Glomerular visceral epithelial cell (primary cell): ENCODE measurements at regions not wholly inside any gene's neighbourhood (a gene's known extent, or its start where the extent isn't known, plus 50 kb on each side); places are given as distances from the start of the nearest gene placed in this dataset.
"Not testable (repeated sequence)": the region's sequence is repeated elsewhere in the genome, so short reads cannot be mapped to it uniquely, and the experiment has no call there.

Experiments
- DNase-seq: peaks from one replicate; pipeline ENCODE4 v3.0.0-alpha.2; 2016; ENCODE audit errors: extremely low spot score

DNA sequence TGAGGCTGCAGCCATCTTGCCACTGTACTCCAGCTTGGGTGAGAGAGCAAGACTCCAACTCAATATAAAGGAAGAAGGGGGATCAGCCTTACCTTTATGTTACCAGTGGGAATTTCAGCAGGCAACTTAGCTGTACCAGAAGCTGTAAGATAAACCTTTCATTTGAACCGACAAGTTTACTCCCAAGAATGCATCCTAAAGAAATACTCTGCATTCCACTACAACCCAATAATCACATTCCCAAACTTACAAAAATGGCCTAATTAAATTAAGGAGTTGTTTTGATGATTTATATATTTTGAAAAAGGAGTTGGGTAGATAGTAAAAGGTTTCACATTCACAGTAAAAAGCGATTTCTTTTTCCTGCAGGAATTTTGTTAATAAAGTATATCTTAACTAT, 241.4 kb downstream of the TTC8 start:
- no peak for DNase-seq

DNA sequence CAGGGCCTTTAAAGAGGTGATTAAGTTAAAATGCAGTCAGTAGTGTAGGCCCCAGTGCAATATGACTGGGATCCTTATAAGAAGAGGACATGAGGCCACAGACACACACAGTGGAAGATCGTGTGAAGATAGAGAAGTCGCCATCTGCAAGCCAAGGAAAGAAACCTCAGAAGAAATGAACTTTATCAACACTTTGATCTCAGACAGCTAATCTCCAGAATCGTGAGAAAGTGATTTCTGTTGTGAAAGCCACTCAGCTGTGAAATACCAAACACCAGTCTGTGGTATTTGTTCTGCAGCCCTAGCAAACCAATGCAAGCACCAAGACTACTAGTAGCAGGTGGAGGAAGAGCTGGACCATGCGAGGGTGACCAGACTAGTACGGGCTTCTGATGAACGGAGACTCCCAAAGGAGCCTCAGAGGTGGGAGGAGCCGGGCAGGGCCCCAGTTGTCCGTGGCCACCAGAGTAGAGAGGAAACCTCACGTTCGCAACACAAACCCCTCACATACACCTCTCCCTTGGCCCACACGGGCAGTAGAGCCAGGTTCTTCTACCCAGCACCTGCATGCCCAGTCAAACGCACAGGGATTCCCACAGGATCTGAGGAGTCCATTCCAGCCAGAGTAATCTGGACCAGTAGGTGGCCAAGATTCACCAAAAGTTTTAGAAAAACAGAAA, 243.0 kb downstream of the TTC8 start:
- DNase-seq: no peak

DNA sequence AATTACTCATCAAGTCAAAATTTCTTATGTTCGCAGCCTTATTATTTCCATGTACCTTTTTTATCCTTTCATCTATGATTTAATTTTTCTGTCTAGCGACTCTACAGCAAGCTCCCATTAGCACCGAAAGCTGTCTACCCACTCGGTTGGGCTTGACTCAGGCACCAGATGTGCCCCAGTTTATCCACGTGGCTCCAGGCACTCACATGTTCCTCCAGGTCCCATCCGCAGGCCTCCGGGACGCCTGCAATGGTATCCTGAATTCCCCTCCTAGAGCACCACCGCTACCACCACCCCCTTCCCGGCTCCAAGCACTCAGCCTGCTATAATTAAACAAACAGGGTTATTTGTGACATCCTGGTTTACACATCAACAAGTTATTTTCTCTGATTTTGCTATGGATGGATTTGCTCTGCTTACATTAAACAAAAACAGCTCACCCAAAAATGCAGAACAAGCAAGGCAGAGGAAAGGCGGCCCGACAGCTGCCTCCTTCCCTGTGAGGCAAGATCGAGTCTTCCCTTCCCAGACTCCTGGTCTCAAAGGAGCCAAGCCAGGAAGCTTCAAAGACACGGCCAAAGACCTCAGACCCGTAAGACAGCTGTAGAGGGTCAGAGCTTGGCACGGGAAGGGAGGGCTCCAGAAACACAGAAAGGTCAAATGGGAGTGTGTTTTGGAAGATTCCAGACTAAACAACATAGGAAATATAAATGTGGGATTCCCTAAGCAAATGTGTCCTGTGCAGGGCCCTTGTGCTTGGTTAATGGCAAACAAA, 253.8 kb downstream of the TTC8 start:
- no peak for DNase-seq

DNA sequence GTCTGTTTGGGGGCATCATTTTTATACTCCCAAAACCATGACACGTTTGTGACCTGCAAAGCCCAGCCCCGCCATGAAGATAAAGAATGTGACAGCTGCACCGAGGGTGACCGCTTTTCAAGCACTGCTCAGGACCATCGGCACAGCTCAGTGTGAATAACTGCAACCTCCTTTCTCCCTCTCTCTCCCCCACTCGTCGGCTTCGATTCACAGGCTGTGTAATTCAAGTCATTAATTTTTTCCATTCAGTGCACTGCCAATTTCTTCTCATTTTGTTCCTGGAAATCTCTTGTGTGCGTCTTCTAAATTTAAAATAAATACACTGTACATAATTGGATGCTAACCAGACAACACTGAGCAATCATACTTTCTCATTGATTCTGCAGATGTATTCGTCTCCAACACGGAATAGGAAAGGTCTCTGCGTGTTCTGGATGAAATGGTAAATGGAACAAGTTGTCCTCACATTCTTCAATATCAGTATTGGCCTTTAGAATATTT, 260.8 kb downstream of the TTC8 start:
- no peak for DNase-seq

DNA sequence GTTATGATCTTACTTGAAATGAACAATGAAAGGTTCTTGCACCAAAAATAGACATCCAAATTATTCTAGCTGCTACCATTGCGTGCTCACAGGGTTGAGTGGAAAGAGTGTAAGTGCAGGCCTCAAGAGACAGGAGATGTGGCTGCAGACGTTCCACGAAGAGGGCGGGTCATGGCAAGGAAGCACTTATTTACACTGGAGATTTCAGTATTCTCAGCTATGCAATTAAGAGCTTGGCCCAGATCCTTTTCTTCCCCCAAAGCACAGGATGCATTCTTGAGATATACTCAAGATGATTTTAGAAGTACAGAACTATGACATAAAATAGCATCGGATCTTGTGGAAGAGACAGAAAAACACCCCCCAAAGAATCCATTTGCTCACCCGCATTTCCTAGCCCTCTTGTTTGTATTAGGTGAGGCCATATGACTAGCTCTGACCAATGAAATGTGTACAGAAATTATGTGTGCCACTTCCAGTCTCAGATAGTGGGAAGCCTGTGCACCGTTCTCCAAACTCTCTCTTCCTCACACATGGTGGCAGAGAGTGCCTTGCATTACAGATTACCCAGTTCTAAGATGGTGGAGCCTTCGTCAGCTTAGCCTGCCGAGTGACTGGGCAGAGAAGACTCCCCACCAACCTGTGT, 261.4 kb downstream of the TTC8 start:
- DNase-seq: no peak

DNA sequence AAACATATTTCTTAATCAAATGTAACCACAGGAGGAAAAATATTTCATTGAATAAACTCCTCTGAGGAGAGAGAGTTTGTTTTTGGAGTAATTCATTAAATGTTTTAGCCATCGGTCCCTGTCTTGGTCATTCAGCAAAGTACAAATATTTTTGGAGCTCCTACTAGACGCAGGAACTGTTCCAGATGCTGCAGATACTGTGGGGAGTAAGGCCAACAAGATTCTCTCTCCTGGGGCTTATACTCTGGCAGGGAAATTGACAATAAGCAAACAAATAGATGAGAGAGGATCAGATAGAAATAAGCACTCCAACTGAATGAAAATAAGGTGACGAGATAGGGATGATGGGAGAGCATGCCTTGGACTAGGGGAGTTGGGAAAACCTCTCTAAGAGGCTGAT, 264.1 kb downstream of the TTC8 start:
- DNase-seq: no peak

DNA sequence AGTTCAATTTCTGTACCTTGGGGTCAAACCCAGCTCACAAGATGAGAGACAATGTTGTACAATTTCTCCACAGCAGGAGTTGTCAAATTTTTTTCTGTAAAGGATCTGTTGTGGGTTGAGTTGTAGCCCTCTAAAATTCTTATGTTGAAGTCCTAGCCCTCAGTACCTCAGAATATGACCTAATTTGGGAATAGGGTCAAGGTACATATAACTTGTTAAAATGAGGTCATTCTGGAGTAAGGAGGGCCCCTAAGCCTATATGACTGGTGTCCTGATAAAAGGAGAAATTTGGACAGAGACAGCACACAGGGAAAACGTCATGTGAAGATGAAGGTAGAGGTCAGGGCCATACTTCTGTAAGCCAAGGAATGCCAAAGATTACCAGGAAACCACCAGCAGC, 264.9 kb downstream of the TTC8 start:
- no peak for DNase-seq

DNA sequence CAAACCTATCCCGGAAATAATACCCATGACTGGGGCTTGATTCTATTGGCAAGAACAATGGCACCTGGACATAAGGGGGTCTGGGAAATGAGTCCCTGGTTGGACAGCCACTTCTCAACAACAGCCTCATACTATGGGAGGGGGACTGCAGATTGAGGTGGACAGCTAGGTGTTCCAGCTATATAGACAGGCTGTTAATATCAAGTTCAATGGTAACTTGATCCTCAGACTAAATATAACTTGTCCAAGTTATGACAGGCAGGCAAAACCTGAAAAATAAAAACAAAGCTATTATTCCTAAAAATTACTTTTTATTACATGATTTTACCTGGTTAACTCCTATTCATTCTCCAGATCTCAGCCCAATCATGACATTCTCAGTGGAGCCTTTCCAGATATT, 267.3 kb downstream of the TTC8 start:
- DNase-seq: no peak

DNA sequence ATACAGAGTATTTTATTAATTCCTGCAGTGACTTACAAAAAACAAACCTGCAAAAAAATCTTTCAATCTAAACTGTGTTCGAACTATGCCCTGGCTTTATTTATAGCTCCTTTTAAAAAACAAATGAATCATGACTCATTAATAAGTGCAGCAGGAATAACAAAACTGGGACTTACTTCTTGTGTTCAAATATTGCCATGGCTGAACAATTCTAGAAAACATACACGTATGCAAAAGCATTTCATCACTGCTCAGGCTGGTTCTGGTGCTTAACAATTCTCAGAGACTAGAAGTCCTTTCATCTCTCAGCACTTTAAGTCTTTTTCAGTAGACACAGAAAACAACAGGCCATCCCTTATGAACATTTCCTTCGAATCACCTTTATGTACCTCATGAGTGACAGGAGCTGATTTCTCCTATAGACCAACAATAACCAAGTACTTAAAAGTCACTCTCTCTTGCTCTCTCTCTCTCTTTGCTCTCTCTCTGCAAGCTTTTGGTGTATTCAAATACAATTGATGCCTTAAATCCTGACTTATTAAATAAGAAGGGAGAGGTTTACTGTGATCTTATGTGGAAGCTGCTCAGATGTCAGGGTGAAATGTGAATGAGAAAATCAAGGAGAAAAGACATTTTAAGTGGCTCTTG, 268.8 kb downstream of the TTC8 start:
- DNase-seq: no peak

DNA sequence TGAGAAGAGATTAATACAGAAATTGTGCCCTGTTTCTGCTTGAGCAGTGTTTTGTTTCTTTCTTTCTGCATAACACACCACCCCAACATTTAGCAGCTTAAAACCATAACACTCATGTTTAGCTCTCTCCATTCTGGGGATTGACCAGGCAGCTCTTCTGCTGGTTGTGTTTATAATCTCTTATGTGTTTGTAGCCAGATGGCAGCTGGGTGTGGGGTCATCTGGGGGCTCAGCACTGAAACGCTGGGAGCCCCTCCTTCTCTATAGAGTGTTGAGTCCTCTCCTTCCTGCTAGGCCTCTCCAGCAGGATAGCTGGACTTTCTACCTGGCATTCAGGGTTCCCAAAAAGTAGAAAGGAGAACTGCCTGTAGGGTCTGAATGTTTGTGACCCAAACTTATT, 270.6 kb downstream of the TTC8 start:
- no peak for DNase-seq

DNA sequence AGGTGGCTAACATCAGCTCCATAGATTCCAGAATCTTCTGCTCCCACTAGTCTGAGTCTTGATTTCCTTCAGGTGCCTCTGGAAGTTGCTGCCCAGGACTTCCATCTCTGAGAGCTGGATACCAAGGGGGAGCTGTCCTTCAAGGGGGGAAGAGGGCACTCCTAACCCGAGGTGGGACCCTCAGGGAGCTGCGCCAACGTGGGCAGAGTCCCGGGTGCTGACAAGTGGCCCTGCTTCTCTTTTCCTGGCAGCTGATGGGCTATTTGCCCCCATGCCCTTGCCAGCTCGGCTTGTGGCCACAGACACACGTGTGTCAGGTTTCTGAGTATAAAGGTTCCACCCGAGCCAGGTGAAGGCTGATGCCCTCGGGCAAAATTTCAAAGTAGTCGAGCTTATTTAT, 272.5 kb downstream of the TTC8 start:
- DNase-seq: no peak

DNA sequence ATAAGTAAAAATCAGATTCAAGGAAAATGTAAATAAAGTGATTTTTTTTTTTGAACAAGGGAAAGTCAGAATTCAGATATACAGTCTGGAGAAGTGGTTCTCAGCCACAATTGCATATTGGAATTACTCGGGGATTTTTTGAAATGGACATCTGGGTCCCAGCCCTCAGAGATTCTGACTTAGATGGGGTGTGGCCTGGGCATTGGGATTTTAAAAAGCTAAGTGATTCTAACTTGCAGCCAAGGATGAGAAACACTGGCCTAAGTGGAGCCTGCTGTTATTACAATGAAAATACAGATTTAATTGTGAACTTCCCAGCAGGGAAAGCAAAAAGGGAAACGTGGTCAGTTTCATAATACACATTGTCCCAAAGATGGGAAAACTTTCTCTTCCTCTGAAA, 273.8 kb downstream of the TTC8 start:
- no peak for DNase-seq

DNA sequence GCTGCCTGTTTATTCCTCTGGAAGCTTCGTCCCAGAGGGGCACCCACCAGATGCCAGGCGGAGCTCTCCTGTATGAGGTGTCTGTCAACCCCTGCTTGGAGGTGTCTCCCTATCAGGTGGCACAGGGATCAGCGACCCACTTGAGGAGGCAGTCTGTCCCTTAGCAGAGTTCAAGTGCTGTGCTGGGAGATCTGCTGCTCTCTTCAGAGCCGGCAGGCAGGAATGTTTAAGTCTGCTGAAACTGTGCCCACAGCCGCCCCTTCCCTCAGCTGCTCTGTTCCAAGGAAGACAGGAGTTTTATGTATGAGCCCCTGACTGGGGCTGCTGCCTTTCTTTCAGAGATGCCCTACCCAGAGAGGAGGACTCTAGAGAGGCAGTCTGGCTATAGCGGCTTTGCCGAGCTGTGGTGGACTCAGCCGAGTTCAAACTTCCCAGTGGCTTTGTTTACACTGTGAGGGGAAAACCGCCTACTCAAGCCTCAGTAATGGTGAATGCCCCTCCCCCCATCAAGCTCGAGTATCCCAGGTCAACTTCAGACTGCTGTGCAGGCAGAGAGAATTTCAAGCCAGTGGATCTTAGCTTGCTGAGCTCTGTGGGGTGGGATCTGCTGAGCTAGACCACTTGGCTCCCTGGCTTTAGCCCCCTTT, 279.8 kb downstream of the TTC8 start:
- DNase-seq: not testable (repeated sequence)

DNA sequence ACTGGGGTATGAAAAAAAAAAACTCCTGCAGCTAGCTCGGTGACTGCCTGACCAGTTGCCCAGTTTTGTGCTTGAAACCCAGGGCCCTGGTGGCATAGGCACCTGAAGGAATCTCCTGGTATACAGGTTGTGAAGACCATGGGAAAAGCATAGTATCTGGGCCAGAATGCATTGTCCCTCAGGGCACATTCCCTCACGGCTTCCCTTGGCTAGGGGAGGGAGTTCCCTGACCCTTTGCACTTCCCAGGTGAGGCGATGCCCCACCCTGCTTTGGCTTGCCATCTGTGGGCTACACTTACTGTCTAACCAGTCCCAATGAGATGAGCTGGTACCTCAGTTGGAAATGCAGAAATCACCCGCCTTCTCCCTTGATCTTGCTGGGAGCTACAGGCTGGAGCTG, 280.4 kb downstream of the TTC8 start:
- DNase-seq: not testable (repeated sequence)
